ENCODE measurements at regions not wholly inside any gene's neighbourhood (a gene's known extent, or its start where the extent isn't known, plus 50 kb on each side); places are given as distances from the start of the nearest gene placed in this dataset.
"Not testable (repeated sequence)": the region's sequence is repeated elsewhere in the genome, so short reads cannot be mapped to it uniquely, and the experiment has no call there.

DNA sequence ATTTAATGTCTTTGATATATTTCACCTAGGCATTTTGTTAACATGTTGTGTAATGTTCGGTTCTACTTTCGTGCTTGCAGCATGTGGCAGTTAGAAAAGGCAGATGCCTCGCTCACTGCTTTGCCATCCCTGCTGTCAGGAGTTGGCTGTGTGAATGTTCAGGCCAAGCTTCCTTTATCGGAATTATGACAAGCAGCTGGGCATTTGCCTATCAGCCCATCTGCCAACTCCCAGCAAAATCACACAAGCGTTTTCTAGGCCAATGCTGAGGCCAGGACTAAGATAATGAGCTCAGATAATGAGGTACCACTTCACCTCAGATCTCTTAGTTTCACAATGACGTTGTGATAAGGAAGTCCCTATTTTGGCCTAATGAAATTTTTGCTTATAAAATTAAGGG lies 212.7 kb upstream of the FAM3C start (continued):
- TF ChIP-seq, protein P1, sequence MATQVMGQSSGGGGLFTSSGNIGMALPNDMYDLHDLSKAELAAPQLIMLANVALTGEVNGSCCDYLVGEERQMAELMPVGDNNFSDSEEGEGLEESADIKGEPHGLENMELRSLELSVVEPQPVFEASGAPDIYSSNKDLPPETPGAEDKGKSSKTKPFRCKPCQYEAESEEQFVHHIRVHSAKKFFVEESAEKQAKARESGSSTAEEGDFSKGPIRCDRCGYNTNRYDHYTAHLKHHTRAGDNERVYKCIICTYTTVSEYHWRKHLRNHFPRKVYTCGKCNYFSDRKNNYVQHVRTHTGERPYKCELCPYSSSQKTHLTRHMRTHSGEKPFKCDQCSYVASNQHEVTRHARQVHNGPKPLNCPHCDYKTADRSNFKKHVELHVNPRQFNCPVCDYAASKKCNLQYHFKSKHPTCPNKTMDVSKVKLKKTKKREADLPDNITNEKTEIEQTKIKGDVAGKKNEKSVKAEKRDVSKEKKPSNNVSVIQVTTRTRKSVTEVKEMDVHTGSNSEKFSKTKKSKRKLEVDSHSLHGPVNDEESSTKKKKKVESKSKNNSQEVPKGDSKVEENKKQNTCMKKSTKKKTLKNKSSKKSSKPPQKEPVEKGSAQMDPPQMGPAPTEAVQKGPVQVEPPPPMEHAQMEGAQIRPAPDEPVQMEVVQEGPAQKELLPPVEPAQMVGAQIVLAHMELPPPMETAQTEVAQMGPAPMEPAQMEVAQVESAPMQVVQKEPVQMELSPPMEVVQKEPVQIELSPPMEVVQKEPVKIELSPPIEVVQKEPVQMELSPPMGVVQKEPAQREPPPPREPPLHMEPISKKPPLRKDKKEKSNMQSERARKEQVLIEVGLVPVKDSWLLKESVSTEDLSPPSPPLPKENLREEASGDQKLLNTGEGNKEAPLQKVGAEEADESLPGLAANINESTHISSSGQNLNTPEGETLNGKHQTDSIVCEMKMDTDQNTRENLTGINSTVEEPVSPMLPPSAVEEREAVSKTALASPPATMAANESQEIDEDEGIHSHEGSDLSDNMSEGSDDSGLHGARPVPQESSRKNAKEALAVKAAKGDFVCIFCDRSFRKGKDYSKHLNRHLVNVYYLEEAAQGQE (IDR thresholded peaks at IDR 0.05; ENCODE audit: low read depth), result no peak

GRCh38 chr7:121608183-121608582 lies 212.1 kb upstream of the FAM3C start:
- H3K4me2 ChIP-seq (ENCODE audit: low read length); H3K9ac ChIP-seq (ENCODE audit: low read length); H4K20me1 ChIP-seq (ENCODE audit: insufficient read depth); BruUV-seq (replicated peaks); H3K4me1 ChIP-seq (ENCODE audit: control insufficient read depth in 1 of 2, insufficient read depth in 2 of 2, low read length in 2 of 2); H3K27ac ChIP-seq (ENCODE audit: low read depth, low read length); H3K79me2 ChIP-seq (ENCODE audit: insufficient read depth, low read length); H3K36me3 ChIP-seq (ENCODE audit: control insufficient read depth in 1 of 2, insufficient read depth in 2 of 2, low read length in 2 of 2); H3K27me3 ChIP-seq (ENCODE audit: insufficient read depth, low read length); H2AFZ ChIP-seq (ENCODE audit: low read depth, low read length, poor library complexity, severe bottlenecking); H3K4me3 ChIP-seq (replicated peaks in 1 of 2; ENCODE audit: low read depth in 1 of 2, low read length in 2 of 2); RAD21 ChIA-PET (ENCODE audit: low non-redundant PET in 1 of 2, low total read pairs in 2 of 2, uncharacterized antibody in 2 of 2, unreplicated experiment in 2 of 2); POLR2A ChIA-PET; CTCF ChIA-PET; H3K9me2 ChIP-seq (ENCODE audit: insufficient read depth); DNase-seq (ENCODE audit: low read depth, low spot score); ATAC-seq; H3K9me3 ChIP-seq (ENCODE audit: control insufficient read depth in 1 of 2, insufficient read depth in 1 of 2, low read depth in 1 of 2, low read length in 2 of 2): not testable (repeated sequence)
- intact Hi-C loops (cut with micrococcal nuclease), result loop anchor here (10.0 kb wide), 1 partner anchor 387 kb away; no protein-coding TSS in a partner anchor

GRCh38 chr7:121605317-121605680 lies 209.2 kb upstream of the FAM3C start:
- Histone ChIP-seq H3K36me3 (ENCODE audit: control insufficient read depth in 1 of 2, insufficient read depth in 2 of 2, low read length in 2 of 2) (no peaks in the 10 kb centered on the region), H3K9me3 (ENCODE audit: control insufficient read depth in 1 of 2, insufficient read depth in 1 of 2, low read depth in 1 of 2, low read length in 2 of 2) (no peaks in the 10 kb centered on the region), H3K9ac (ENCODE audit: low read length) (no peak overlapping the region), H3K79me2 (ENCODE audit: insufficient read depth, low read length) (no peaks in the 10 kb centered on the region), H4K20me1 (ENCODE audit: insufficient read depth) (no peaks in the 10 kb centered on the region), H3K9me2 (ENCODE audit: insufficient read depth) (no peaks in the 10 kb centered on the region), H3K4me1 (ENCODE audit: control insufficient read depth in 1 of 2, insufficient read depth in 2 of 2, low read length in 2 of 2) (0 out of 4 replicates have a peak, but pooled peaks cover 0 to 5% of the 10 kb centered on the region in 2 experiments), H3K27me3 (ENCODE audit: insufficient read depth, low read length) (no peaks in the 10 kb centered on the region), H3K27ac (ENCODE audit: low read depth, low read length) (no peak overlapping the region), H2AFZ (ENCODE audit: low read depth, low read length, poor library complexity, severe bottlenecking) (peak overlapping the region; percentile 18), H3K4me2 (ENCODE audit: low read length) (no peak overlapping the region), H3K4me3 (replicated peaks in 1 of 2; ENCODE audit: low read depth in 1 of 2, low read length in 2 of 2) (no peak overlapping the region)
- RAD21 ChIA-PET (ENCODE audit: low non-redundant PET in 1 of 2, low total read pairs in 2 of 2, uncharacterized antibody in 2 of 2, unreplicated experiment in 2 of 2), result interaction anchor here in 1 of 2 experiments (1.6 kb wide), 1 partner anchor 389 kb away, joined by 6 read pairs; no protein-coding TSS in a partner anchor
- BruUV-seq (replicated peaks), result no TSS peak
- POLR2A ChIA-PET, result interaction anchor here (1.5 kb wide), 1 partner anchor 389 kb away, joined by 4 read pairs; no protein-coding TSS in a partner anchor
- no peak for DNase-seq (ENCODE audit: low read depth, low spot score)
- CTCF ChIA-PET, result interaction anchor here (1.6 to 3.5 kb wide), 3 partner anchors 19 to 389 kb away, joined by 5 to 48 read pairs (median 6); no protein-coding TSS in a partner anchor
- intact Hi-C loops (cut with micrococcal nuclease), result loop anchor here (10.0 kb wide), 1 partner anchor 390 kb away; no protein-coding TSS in a partner anchor
- peak; percentile 74 for ATAC-seq
- TF ChIP-seq, protein P2, sequence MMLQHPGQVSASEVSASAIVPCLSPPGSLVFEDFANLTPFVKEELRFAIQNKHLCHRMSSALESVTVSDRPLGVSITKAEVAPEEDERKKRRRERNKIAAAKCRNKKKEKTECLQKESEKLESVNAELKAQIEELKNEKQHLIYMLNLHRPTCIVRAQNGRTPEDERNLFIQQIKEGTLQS (IDR thresholded peaks at IDR 0.05), result no peak
- TF ChIP-seq EZH2phosphoT487 (IDR thresholded peaks at IDR 0.05; ENCODE audit: borderline replicate concordance) (no peak), RAD21 (IDR thresholded peaks at IDR 0.05; ENCODE audit: low read depth) (peak; percentile 53), EZH2 (IDR thresholded peaks at IDR 0.05) (no peak), POLR2AphosphoS5 (IDR thresholded peaks at IDR 0.05; ENCODE audit: low read depth, low read length) (no peak), EGR1 (IDR thresholded peaks at IDR 0.05; ENCODE audit: low read depth) (no peak), ZBTB33 (IDR thresholded peaks at IDR 0.05; ENCODE audit: extremely low read depth, insufficient replicate concordance, low read length) (no peak), CTCF (IDR thresholded peaks at IDR 0.05 in 2 of 3, conservative IDR thresholded peaks at IDR 0.05 in 1 of 3; ENCODE audit: borderline replicate concordance in 1 of 3, insufficient read depth in 1 of 3, low read depth in 2 of 3, low read length in 2 of 3) (peak in 1 of 3 experiments; percentile 29; a peak in 1 of 6 replicates)
